Neural cell (in vitro differentiated cells): ENCODE measurements at regions not wholly inside any gene's neighbourhood (a gene's known extent, or its start where the extent isn't known, plus 50 kb on each side); places are given as distances from the start of the nearest gene placed in this dataset.
A peak's percentile ranks its signal among the peaks of the same experiment; 100 is the strongest.

Experiments
- H2AFZ ChIP-seq: fragments of 200-600, 300-800 bp; sonication (generic), shearing (Covaris generic); 2 replicates; pipeline ENCODE4 v1.6.0; 2014; ENCODE audit warnings: low read depth, mild to moderate bottlenecking, antibody characterized with exemption, low read length, moderate library complexity
- H3F3A ChIP-seq: fragments of 200-600 bp; shearing (Covaris generic); 2 replicates; pipeline ENCODE4 v1.6.1; 2016; ENCODE audit warnings: mild to moderate bottlenecking, moderate library complexity, mixed read lengths, antibody characterized with exemption, low read length; ENCODE audit not compliant: insufficient read depth, poor library complexity, severe bottlenecking
- H3K27ac ChIP-seq: fragments of 200-600, 300-800 bp; sonication (generic), shearing (Covaris generic); 2 replicates; pipeline ENCODE4 v1.5.1; 2014; ENCODE audit warnings: mild to moderate bottlenecking, low read length, moderate library complexity
- H3K27me3 ChIP-seq: fragments of 300-800, 200-600 bp; sonication (generic), shearing (Covaris generic); 2 replicates; pipeline ENCODE4 v1.6.0; 2014; ENCODE audit warnings: mild to moderate bottlenecking, low read depth, low read length, moderate library complexity; ENCODE audit not compliant: insufficient read depth
- H3K36me3 ChIP-seq: fragments of 300-800, 200-600 bp; sonication (generic), shearing (Covaris generic); 2 replicates; pipeline ENCODE4 v1.5.1; 2014; ENCODE audit warnings: mild to moderate bottlenecking, antibody characterized with exemption, low read length, moderate library complexity; ENCODE audit not compliant: insufficient read depth
- H3K4me2 ChIP-seq: fragments of 300-800, 200-600 bp; sonication (generic), shearing (Covaris generic); 2 replicates; pipeline ENCODE4 v1.6.0; 2014; ENCODE audit warnings: mild to moderate bottlenecking, low read length
- H3K4me3 ChIP-seq: fragments of 300-800, 200-600 bp; sonication (generic), shearing (Covaris generic); 2 replicates; pipeline ENCODE4 v1.5.1; 2014; ENCODE audit warnings: mild to moderate bottlenecking, low read length, moderate library complexity
- H3K79me2 ChIP-seq: fragments of 200-600 bp; shearing (Covaris generic); replicated peaks from 2 replicates; pipeline ENCODE4 v1.6.0; 2014; ENCODE audit warnings: mild to moderate bottlenecking, low read length, moderate library complexity; ENCODE audit not compliant: insufficient read depth
- H3K9ac ChIP-seq: fragments of 300-800, 200-600 bp; sonication (generic), shearing (Covaris generic); 2 replicates; pipeline ENCODE4 v1.6.1; 2016; ENCODE audit warnings: mild to moderate bottlenecking, low read length, mixed read lengths
- H3K9me2 ChIP-seq: fragments of 200-600 bp; shearing (Covaris generic); 2 replicates; pipeline ENCODE4 v1.6.1; 2016; ENCODE audit warnings: mild to moderate bottlenecking, low read length, mixed read lengths; ENCODE audit not compliant: insufficient read depth
- H3K9me3 ChIP-seq: fragments of 200-600, 300-800 bp; sonication (generic), shearing (Covaris generic); 2 replicates; pipeline ENCODE4 v1.6.1; 2016; ENCODE audit warnings: mild to moderate bottlenecking, mixed run types, low read length, moderate library complexity, mixed read lengths
- H4K20me1 ChIP-seq: fragments of 200-600 bp; shearing (Covaris generic); 2 replicates; pipeline ENCODE4 v1.6.1; 2016; ENCODE audit warnings: mild to moderate bottlenecking, mixed run types; ENCODE audit not compliant: insufficient read depth
- CTCF ChIP-seq: fragments of 450-650 bp; IDR thresholded peaks from 2 replicates; pipeline ENCODE4 v1.5.1; 2014; ENCODE audit warnings: antibody characterized with exemption, mild to moderate bottlenecking, moderate library complexity; ENCODE audit not compliant: poor library complexity, severe bottlenecking
- EP300 ChIP-seq: fragments of 450-650 bp; conservative IDR thresholded peaks from 2 replicates; pipeline ENCODE4 v1.6.1; 2014; ENCODE audit warnings: antibody characterized with exemption, mild to moderate bottlenecking, moderate library complexity; ENCODE audit not compliant: poor library complexity, severe bottlenecking
- EZH2 ChIP-seq: fragments of 200-600, 300-800 bp; shearing (Covaris generic), sonication (generic); IDR thresholded peaks from 2 replicates; pipeline ENCODE4 v1.6.1; 2014; ENCODE audit warnings: antibody characterized with exemption, low read length, borderline replicate concordance, mild to moderate bottlenecking; ENCODE audit not compliant: insufficient read depth, poor library complexity, severe bottlenecking
- MXI1 ChIP-seq: fragments of 450-650 bp; conservative IDR thresholded peaks from 2 replicates; pipeline ENCODE4 v1.6.1; 2014; ENCODE audit warnings: antibody characterized with exemption, mild to moderate bottlenecking; ENCODE audit not compliant: poor library complexity, severe bottlenecking
- POLR2AphosphoS5 ChIP-seq: IDR thresholded peaks from 2 replicates; pipeline ENCODE4 v1.6.1; 2012
- RAD21 ChIP-seq: fragments of 450-650 bp; conservative IDR thresholded peaks from 2 replicates; pipeline ENCODE4 v1.6.1; 2014; ENCODE audit warnings: antibody characterized with exemption, mild to moderate bottlenecking, moderate library complexity
- SMC3 ChIP-seq: fragments of 450-650 bp; conservative IDR thresholded peaks from 2 replicates; pipeline ENCODE4 v1.6.1; 2014; ENCODE audit warnings: antibody characterized with exemption, mild to moderate bottlenecking, moderate library complexity; ENCODE audit not compliant: poor library complexity
- TAF1 ChIP-seq: IDR thresholded peaks from 2 replicates; pipeline ENCODE4 v1.6.1; 2012; ENCODE audit warnings: low read depth
- TF ChIP-seq, protein P1 (sequence below): IDR thresholded peaks from 2 replicates; pipeline ENCODE4 v1.6.1; 2012; ENCODE audit warnings: borderline replicate concordance

GRCh38 chr5:42005561-42006153 lies 80.6 kb downstream of the FBXO4 start:
- no peak overlapping the region for H3K4me2 ChIP-seq
- H3K9me3 ChIP-seq: no peaks in the 10 kb centered on the region
- H4K20me1 ChIP-seq: no peaks in the 10 kb centered on the region
- H3K4me3 ChIP-seq: no peak overlapping the region
- H3K9ac ChIP-seq: no peak overlapping the region
- H3K79me2 ChIP-seq: no peaks in the 10 kb centered on the region
- H3F3A ChIP-seq: no peaks in the 10 kb centered on the region
- H3K36me3 ChIP-seq: no peaks in the 10 kb centered on the region
- no peak overlapping the region for H3K27ac ChIP-seq
- H2AFZ ChIP-seq: no peak overlapping the region
- TF ChIP-seq SMC3: peak; percentile 60
- TF ChIP-seq CTCF: peak; percentile 61
- TF ChIP-seq POLR2AphosphoS5: no peak
- TF ChIP-seq RAD21: peak; percentile 42
- no peaks in the 10 kb centered on the region for H3K9me2 ChIP-seq
- H3K27me3 ChIP-seq: no peaks in the 10 kb centered on the region

DNA sequence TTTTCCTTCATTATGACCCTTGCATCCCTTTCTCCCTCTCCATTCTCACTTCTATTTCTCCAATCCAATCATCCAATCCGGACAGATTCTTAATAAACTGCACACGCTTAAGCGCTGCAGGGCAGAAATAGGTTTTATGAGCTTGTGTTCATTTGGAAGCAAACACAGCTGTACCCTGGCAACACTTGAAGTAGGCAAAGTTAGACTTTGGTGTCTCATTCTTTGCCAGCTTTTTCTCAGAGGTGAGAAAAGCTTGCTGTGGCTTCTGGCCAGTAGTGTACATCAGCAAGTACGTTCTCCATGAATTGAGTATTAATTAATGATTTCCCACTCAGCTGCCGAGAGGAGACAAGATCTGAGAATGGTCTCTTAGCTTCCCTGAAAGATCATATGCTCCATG lies 88.5 kb downstream of the FBXO4 start:
- Histone ChIP-seq H3K9me3 (no peaks in the 10 kb centered on the region), H3K36me3 (no peaks in the 10 kb centered on the region)
- TF ChIP-seq RAD21 (no peak), TAF1 (no peak), SMC3 (no peak), EP300 (no peak), POLR2AphosphoS5 (no peak), CTCF (no peak), MXI1 (no peak), EZH2 (no peak)
- TF ChIP-seq, protein P1, sequence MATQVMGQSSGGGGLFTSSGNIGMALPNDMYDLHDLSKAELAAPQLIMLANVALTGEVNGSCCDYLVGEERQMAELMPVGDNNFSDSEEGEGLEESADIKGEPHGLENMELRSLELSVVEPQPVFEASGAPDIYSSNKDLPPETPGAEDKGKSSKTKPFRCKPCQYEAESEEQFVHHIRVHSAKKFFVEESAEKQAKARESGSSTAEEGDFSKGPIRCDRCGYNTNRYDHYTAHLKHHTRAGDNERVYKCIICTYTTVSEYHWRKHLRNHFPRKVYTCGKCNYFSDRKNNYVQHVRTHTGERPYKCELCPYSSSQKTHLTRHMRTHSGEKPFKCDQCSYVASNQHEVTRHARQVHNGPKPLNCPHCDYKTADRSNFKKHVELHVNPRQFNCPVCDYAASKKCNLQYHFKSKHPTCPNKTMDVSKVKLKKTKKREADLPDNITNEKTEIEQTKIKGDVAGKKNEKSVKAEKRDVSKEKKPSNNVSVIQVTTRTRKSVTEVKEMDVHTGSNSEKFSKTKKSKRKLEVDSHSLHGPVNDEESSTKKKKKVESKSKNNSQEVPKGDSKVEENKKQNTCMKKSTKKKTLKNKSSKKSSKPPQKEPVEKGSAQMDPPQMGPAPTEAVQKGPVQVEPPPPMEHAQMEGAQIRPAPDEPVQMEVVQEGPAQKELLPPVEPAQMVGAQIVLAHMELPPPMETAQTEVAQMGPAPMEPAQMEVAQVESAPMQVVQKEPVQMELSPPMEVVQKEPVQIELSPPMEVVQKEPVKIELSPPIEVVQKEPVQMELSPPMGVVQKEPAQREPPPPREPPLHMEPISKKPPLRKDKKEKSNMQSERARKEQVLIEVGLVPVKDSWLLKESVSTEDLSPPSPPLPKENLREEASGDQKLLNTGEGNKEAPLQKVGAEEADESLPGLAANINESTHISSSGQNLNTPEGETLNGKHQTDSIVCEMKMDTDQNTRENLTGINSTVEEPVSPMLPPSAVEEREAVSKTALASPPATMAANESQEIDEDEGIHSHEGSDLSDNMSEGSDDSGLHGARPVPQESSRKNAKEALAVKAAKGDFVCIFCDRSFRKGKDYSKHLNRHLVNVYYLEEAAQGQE: no peak

More for the DNA sequence above, 88.5 kb downstream of the FBXO4 start:
- Histone ChIP-seq H3K27ac (no peak overlapping the region), H3K79me2 (no peaks in the 10 kb centered on the region), H3K9ac (no peak overlapping the region), H3K4me3 (no peak overlapping the region), H3K4me2 (no peak overlapping the region), H3F3A (no peaks in the 10 kb centered on the region), H3K9me2 (no peaks in the 10 kb centered on the region), H2AFZ (no peak overlapping the region), H3K27me3 (no peaks in the 10 kb centered on the region), H4K20me1 (no peaks in the 10 kb centered on the region)
